H1 (cell line): ENCODE measurements at regions not wholly inside any gene's neighbourhood (a gene's known extent, or its start where the extent isn't known, plus 50 kb on each side); places are given as distances from the start of the nearest gene placed in this dataset.

Experiments used
- CHD1 ChIP-seq: IDR thresholded peaks from 2 replicates; pipeline ENCODE4 v1.6.1; 2012; ENCODE audit warnings: low read depth, low read length, improper control_type of control experiment
- CHD2 ChIP-seq: IDR thresholded peaks from 2 replicates; pipeline ENCODE4 v1.6.1; 2012; ENCODE audit warnings: low read length, improper control_type of control experiment
- EGR1 ChIP-seq: IDR thresholded peaks from 2 replicates; pipeline ENCODE4 v1.6.1; 2011; ENCODE audit warnings: low read depth, low read length, borderline replicate concordance
- JUND ChIP-seq: IDR thresholded peaks from 2 replicates; pipeline ENCODE4 v1.6.1; 2011; ENCODE audit warnings: mild to moderate bottlenecking, improper control_type of control experiment, low read length
- MAFK ChIP-seq: IDR thresholded peaks from 2 replicates; pipeline ENCODE4 v1.6.1; 2012; ENCODE audit warnings: low read depth, mild to moderate bottlenecking, improper control_type of control experiment, low read length
- SIN3A ChIP-seq, 2 experiments: IDR thresholded peaks in 1 of 2; conservative IDR thresholded peaks in 1 of 2; 2 replicates each; pipeline ENCODE4 v1.6.1; 2011 to 2012; ENCODE audit warnings: low read length in 2 of 2, improper control_type of control experiment in 1 of 2, low read depth in 1 of 2, mild to moderate bottlenecking in 1 of 2
- TF ChIP-seq, protein P1 (sequence below): fragments of 300-600 bp; sonication (generic); IDR thresholded peaks from 2 replicates; pipeline ENCODE4 v1.7.1; 2012; ENCODE audit warnings: low read length, moderate library complexity, mild to moderate bottlenecking, inconsistent platforms; ENCODE audit not compliant: insufficient replicate concordance
- TF ChIP-seq, protein P2 (sequence below): IDR thresholded peaks from 2 replicates; pipeline ENCODE4 v1.6.1; 2012; ENCODE audit warnings: inconsistent platforms
- TF ChIP-seq, protein P3 (sequence below): IDR thresholded peaks from 2 replicates; pipeline ENCODE4 v1.6.1; 2011; ENCODE audit warnings: low read length, improper control_type of control experiment

- TF ChIP-seq, protein P1, sequence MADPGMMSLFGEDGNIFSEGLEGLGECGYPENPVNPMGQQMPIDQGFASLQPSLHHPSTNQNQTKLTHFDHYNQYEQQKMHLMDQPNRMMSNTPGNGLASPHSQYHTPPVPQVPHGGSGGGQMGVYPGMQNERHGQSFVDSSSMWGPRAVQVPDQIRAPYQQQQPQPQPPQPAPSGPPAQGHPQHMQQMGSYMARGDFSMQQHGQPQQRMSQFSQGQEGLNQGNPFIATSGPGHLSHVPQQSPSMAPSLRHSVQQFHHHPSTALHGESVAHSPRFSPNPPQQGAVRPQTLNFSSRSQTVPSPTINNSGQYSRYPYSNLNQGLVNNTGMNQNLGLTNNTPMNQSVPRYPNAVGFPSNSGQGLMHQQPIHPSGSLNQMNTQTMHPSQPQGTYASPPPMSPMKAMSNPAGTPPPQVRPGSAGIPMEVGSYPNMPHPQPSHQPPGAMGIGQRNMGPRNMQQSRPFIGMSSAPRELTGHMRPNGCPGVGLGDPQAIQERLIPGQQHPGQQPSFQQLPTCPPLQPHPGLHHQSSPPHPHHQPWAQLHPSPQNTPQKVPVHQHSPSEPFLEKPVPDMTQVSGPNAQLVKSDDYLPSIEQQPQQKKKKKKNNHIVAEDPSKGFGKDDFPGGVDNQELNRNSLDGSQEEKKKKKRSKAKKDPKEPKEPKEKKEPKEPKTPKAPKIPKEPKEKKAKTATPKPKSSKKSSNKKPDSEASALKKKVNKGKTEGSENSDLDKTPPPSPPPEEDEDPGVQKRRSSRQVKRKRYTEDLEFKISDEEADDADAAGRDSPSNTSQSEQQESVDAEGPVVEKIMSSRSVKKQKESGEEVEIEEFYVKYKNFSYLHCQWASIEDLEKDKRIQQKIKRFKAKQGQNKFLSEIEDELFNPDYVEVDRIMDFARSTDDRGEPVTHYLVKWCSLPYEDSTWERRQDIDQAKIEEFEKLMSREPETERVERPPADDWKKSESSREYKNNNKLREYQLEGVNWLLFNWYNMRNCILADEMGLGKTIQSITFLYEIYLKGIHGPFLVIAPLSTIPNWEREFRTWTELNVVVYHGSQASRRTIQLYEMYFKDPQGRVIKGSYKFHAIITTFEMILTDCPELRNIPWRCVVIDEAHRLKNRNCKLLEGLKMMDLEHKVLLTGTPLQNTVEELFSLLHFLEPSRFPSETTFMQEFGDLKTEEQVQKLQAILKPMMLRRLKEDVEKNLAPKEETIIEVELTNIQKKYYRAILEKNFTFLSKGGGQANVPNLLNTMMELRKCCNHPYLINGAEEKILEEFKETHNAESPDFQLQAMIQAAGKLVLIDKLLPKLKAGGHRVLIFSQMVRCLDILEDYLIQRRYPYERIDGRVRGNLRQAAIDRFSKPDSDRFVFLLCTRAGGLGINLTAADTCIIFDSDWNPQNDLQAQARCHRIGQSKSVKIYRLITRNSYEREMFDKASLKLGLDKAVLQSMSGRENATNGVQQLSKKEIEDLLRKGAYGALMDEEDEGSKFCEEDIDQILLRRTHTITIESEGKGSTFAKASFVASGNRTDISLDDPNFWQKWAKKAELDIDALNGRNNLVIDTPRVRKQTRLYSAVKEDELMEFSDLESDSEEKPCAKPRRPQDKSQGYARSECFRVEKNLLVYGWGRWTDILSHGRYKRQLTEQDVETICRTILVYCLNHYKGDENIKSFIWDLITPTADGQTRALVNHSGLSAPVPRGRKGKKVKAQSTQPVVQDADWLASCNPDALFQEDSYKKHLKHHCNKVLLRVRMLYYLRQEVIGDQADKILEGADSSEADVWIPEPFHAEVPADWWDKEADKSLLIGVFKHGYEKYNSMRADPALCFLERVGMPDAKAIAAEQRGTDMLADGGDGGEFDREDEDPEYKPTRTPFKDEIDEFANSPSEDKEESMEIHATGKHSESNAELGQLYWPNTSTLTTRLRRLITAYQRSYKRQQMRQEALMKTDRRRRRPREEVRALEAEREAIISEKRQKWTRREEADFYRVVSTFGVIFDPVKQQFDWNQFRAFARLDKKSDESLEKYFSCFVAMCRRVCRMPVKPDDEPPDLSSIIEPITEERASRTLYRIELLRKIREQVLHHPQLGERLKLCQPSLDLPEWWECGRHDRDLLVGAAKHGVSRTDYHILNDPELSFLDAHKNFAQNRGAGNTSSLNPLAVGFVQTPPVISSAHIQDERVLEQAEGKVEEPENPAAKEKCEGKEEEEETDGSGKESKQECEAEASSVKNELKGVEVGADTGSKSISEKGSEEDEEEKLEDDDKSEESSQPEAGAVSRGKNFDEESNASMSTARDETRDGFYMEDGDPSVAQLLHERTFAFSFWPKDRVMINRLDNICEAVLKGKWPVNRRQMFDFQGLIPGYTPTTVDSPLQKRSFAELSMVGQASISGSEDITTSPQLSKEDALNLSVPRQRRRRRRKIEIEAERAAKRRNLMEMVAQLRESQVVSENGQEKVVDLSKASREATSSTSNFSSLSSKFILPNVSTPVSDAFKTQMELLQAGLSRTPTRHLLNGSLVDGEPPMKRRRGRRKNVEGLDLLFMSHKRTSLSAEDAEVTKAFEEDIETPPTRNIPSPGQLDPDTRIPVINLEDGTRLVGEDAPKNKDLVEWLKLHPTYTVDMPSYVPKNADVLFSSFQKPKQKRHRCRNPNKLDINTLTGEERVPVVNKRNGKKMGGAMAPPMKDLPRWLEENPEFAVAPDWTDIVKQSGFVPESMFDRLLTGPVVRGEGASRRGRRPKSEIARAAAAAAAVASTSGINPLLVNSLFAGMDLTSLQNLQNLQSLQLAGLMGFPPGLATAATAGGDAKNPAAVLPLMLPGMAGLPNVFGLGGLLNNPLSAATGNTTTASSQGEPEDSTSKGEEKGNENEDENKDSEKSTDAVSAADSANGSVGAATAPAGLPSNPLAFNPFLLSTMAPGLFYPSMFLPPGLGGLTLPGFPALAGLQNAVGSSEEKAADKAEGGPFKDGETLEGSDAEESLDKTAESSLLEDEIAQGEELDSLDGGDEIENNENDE: no peak
- TF ChIP-seq, protein P2, sequence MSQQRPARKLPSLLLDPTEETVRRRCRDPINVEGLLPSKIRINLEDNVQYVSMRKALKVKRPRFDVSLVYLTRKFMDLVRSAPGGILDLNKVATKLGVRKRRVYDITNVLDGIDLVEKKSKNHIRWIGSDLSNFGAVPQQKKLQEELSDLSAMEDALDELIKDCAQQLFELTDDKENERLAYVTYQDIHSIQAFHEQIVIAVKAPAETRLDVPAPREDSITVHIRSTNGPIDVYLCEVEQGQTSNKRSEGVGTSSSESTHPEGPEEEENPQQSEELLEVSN: no peak
- TF ChIP-seq CHD2 (no peak), SIN3A (conservative IDR thresholded peaks at IDR 0.05 in 1 of 2, IDR thresholded peaks at IDR 0.05 in 1 of 2; ENCODE audit: low read depth in 1 of 2, low read length in 2 of 2) (no peak), MAFK (no peak), EGR1 (no peak), JUND (no peak), CHD1 (no peak)
- TF ChIP-seq, protein P3, sequence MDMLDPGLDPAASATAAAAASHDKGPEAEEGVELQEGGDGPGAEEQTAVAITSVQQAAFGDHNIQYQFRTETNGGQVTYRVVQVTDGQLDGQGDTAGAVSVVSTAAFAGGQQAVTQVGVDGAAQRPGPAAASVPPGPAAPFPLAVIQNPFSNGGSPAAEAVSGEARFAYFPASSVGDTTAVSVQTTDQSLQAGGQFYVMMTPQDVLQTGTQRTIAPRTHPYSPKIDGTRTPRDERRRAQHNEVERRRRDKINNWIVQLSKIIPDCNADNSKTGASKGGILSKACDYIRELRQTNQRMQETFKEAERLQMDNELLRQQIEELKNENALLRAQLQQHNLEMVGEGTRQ: no peak
- TF ChIP-seq, all 59 proteins: peak for 0
These were observed 556.0 kb downstream of the BNC2 start (continued) for GRCh38 chr9:16314476-16314875.
